Activated CD8-positive, alpha-beta memory T cell treated with anti-CD3 and anti-CD28 coated beads for 24 hours (primary cell): ENCODE measurements at regions not wholly inside any gene's neighbourhood (a gene's known extent, or its start where the extent isn't known, plus 50 kb on each side); places are given as distances from the start of the nearest gene placed in this dataset.
"Not testable (repeated sequence)": the region's sequence is repeated elsewhere in the genome, so short reads cannot be mapped to it uniquely, and the experiment has no call there.

ENCODE experiments used
- DNase-seq: peaks from one replicate; pipeline ENCODE4 v3.0.0-alpha.2; 2020

GRCh38 chr21:27534206-27534605 is 567.3 kb upstream of the ADAMTS5 start:
- DNase-seq: no peak

GRCh38 chr21:27532076-27532475 is 565.2 kb upstream of the ADAMTS5 start:
- no peak for DNase-seq

GRCh38 chr21:27528697-27529096 is 561.8 kb upstream of the ADAMTS5 start:
- no peak for DNase-seq

- no peak for DNase-seq
Observed at GRCh38 chr21:27526451-27526850, 559.6 kb upstream of the ADAMTS5 start.

- no peak for DNase-seq
Observed at GRCh38 chr21:27525780-27526179, 558.9 kb upstream of the ADAMTS5 start.

GRCh38 chr21:27519361-27519760 is 552.5 kb upstream of the ADAMTS5 start:
- DNase-seq: no peak

GRCh38 chr21:27517177-27517576 is 550.3 kb upstream of the ADAMTS5 start:
- not testable (repeated sequence) for DNase-seq

GRCh38 chr21:27515676-27516075 is 548.8 kb upstream of the ADAMTS5 start:
- no peak for DNase-seq

GRCh38 chr21:27513825-27514224 is 546.9 kb upstream of the ADAMTS5 start:
- DNase-seq: no peak

- no peak for DNase-seq
Observed at GRCh38 chr21:27513016-27513415, 546.1 kb upstream of the ADAMTS5 start.

GRCh38 chr21:27511233-27511632 is 544.3 kb upstream of the ADAMTS5 start:
- DNase-seq: no peak

- DNase-seq: no peak
Observed at GRCh38 chr21:27507695-27508094, 540.8 kb upstream of the ADAMTS5 start.

- no peak for DNase-seq
Observed at GRCh38 chr21:27505516-27505915, 538.6 kb upstream of the ADAMTS5 start.

- no peak for DNase-seq
Observed at GRCh38 chr21:27502801-27503200, 535.9 kb upstream of the ADAMTS5 start.

GRCh38 chr21:27498025-27498424 is 531.1 kb upstream of the ADAMTS5 start:
- no peak for DNase-seq

- DNase-seq: no peak
Observed at GRCh38 chr21:27495836-27496235, 528.9 kb upstream of the ADAMTS5 start.

GRCh38 chr21:27493542-27493941 is 526.7 kb upstream of the ADAMTS5 start:
- DNase-seq: no peak

GRCh38 chr21:27487676-27488075 is 520.8 kb upstream of the ADAMTS5 start:
- no peak for DNase-seq

GRCh38 chr21:27480841-27481261 is 514.0 kb upstream of the ADAMTS5 start:
- DNase-seq: no peak

GRCh38 chr21:27477296-27477695 is 510.4 kb upstream of the ADAMTS5 start:
- DNase-seq: no peak

- no peak for DNase-seq
Observed at GRCh38 chr21:27476696-27477095, 509.8 kb upstream of the ADAMTS5 start.

GRCh38 chr21:27475363-27475955 is 508.6 kb upstream of the ADAMTS5 start:
- DNase-seq: no peak

GRCh38 chr21:27467366-27467765 is 500.5 kb upstream of the ADAMTS5 start:
- DNase-seq: no peak

GRCh38 chr21:27466140-27466539 is 499.3 kb upstream of the ADAMTS5 start:
- DNase-seq: no peak

GRCh38 chr21:27464648-27465047 is 497.8 kb upstream of the ADAMTS5 start:
- DNase-seq: no peak

- no peak for DNase-seq
Observed at GRCh38 chr21:27462726-27463125, 495.8 kb upstream of the ADAMTS5 start.
